GM23248 (cell line): ENCODE measurements at regions not wholly inside any gene's neighbourhood (a gene's known extent, or its start where the extent isn't known, plus 50 kb on each side); places are given as distances from the start of the nearest gene placed in this dataset.
A peak's percentile ranks its signal among the peaks of the same experiment; 100 is the strongest.

ENCODE experiments used
- DNase-seq: peaks from one replicate; pipeline ENCODE4 v3.0.0-alpha.2; 2015
- H2AFZ ChIP-seq: fragments of 200-600 bp; sonication (generic); 2 replicates; pipeline ENCODE4 v1.6.1; 2016; ENCODE audit warnings: antibody characterized with exemption
- H3F3A ChIP-seq: fragments of 200-600 bp; sonication (generic); 2 replicates; pipeline ENCODE4 v1.6.1; 2016; ENCODE audit warnings: mild to moderate bottlenecking, antibody characterized with exemption, mixed run types; ENCODE audit not compliant: insufficient read depth
- H3K27ac ChIP-seq: fragments of 200-600 bp; sonication (generic); 2 replicates; pipeline ENCODE4 v1.5.1; 2016; ENCODE audit warnings: mild to moderate bottlenecking
- H3K27me3 ChIP-seq: fragments of 200-600 bp; sonication (generic); replicated peaks from 2 replicates; pipeline ENCODE4 v1.6.1; 2016; ENCODE audit warnings: mild to moderate bottlenecking; ENCODE audit not compliant: insufficient read depth
- H3K36me3 ChIP-seq: fragments of 200-600 bp; sonication (generic); 2 replicates; pipeline ENCODE4 v1.6.1; 2016; ENCODE audit warnings: low read depth, mild to moderate bottlenecking
- H3K4me1 ChIP-seq: fragments of 200-600 bp; sonication (generic); 2 replicates; pipeline ENCODE4 v1.6.1; 2016; ENCODE audit warnings: mild to moderate bottlenecking; ENCODE audit not compliant: insufficient read depth
- H3K4me2 ChIP-seq: fragments of 200-600 bp; sonication (generic); one replicate; pipeline ENCODE4 v1.6.1; 2016; ENCODE audit warnings: mild to moderate bottlenecking; ENCODE audit not compliant: unreplicated experiment
- H3K4me3 ChIP-seq: fragments of 200-600 bp; sonication (generic); 2 replicates; pipeline ENCODE4 v1.5.1; 2016; ENCODE audit warnings: mild to moderate bottlenecking
- H3K79me2 ChIP-seq: fragments of 200-600 bp; sonication (generic); 2 replicates; pipeline ENCODE4 v1.6.1; 2016; ENCODE audit warnings: mild to moderate bottlenecking; ENCODE audit not compliant: insufficient read depth
- H3K9ac ChIP-seq: fragments of 200-600 bp; sonication (generic); 2 replicates; pipeline ENCODE4 v1.6.1; 2016; ENCODE audit warnings: mild to moderate bottlenecking
- H3K9me2 ChIP-seq: fragments of 200-600 bp; sonication (generic); 2 replicates; pipeline ENCODE4 v1.6.1; 2016; ENCODE audit warnings: mixed run types, mild to moderate bottlenecking, moderate library complexity; ENCODE audit not compliant: insufficient read depth
- H3K9me3 ChIP-seq: fragments of 200-600 bp; sonication (generic); one replicate; pipeline ENCODE4 v1.6.1; 2017; ENCODE audit warnings: low read depth
- H4K20me1 ChIP-seq: fragments of 200-600 bp; sonication (generic); 2 replicates; pipeline ENCODE4 v1.6.0; 2016; ENCODE audit not compliant: insufficient read depth
- EZH2 ChIP-seq: fragments of 200-600 bp; sonication (generic); IDR thresholded peaks from 2 replicates; pipeline ENCODE4 v1.6.1; 2018; ENCODE audit warnings: antibody characterized with exemption, mild to moderate bottlenecking; ENCODE audit not compliant: insufficient read depth, poor library complexity, severe bottlenecking
- EZH2phosphoT487 ChIP-seq: fragments of 200-600 bp; sonication (generic); IDR thresholded peaks from 2 replicates; pipeline ENCODE4 v1.6.1; 2018; ENCODE audit warnings: antibody characterized with exemption, moderate library complexity, mild to moderate bottlenecking, low read depth; ENCODE audit not compliant: insufficient read depth
- WGBS, 2 experiments: methylation state at CpG; one replicate each; pipeline ENCODE4 v1.1.6; 2015 to 2017; ENCODE audit warnings: low lambda C conversion rate in 2 of 2, low coverage in 1 of 2; ENCODE audit errors: missing lambda C conversion rate in 2 of 2; 5-methylcytosine and 5-hydroxymethylcytosine counted together
- in situ Hi-C: fragments of 300-500 bp; cut with MboI; formaldehyde crosslinking; loops from 2 replicates; pipeline ENCODE4 v1.15.0; 2020

DNA sequence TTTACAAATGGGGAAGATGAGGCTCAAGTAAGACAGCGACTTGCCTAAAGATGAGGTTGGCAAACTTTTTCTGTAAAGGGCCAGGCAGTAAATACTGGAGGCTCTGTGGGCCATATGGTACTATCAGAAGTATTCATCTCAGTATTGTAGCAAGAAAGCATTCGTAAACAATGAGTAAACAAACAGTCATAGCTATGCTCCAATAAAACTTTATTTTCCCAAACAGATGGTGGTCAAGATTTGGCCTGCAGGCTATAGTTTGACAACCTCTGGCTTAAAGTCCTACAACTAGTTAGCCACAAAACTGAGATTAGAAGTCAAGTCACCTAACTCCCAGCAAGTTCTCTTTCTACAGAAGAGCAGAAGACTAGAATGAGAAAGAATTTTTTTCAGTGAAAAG, 177.0 kb upstream of the NECTIN3 start:
- 83 to 88% methylated on average over 2 of the region's 2 CpGs for WGBS, 2 experiments
- H3K79me2 ChIP-seq, result no peaks in the 10 kb centered on the region
- in situ Hi-C loops, result no loop called here

DNA sequence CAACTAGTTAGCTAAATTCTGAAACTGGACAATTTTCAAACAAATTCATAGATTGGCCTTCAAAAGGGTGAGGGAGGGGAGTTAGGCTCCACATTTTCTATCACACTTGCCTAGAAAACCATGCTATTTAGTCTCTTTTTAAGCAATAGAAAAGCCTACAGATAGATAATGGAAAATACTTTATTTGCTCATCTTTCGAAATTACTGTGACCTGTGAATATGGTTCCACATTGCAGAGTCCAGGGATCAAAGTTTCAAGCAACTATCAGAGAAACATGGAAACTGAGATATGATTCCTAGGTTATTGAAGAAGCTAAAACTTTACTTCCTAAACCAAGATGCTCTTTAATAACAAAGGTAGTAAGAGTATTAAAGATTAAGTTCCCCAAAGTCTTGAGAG, 176.6 kb upstream of the NECTIN3 start:
- WGBS, 2 experiments, result 93 to 96% methylated on average over 1 of the region's 1 CpG
- no peak overlapping the region for H3K4me3 ChIP-seq
- H3K79me2 ChIP-seq, result no peaks in the 10 kb centered on the region
- H3K9ac ChIP-seq, result no peak overlapping the region
- H2AFZ ChIP-seq, result no peak overlapping the region
- H3K9me2 ChIP-seq, result no peaks in the 10 kb centered on the region
- H3K9me3 ChIP-seq, result no peaks in the 10 kb centered on the region
- TF ChIP-seq EZH2 (no peak), EZH2phosphoT487 (no peak)
- no peaks in the 10 kb centered on the region for H4K20me1 ChIP-seq
- H3K4me2 ChIP-seq, result no peak overlapping the region
- in situ Hi-C loops, result no loop called here
- H3K27me3 ChIP-seq, result no peaks in the 10 kb centered on the region
- H3K4me1 ChIP-seq, result no peaks in the 10 kb centered on the region
- H3F3A ChIP-seq, result no peaks in the 10 kb centered on the region
- DNase-seq, result no peak
- H3K27ac ChIP-seq, result no peak overlapping the region
- H3K36me3 ChIP-seq, result no peaks in the 10 kb centered on the region

More for the DNA sequence above, 177.0 kb upstream of the NECTIN3 start:
- H3F3A ChIP-seq, result no peaks in the 10 kb centered on the region
- H3K4me2 ChIP-seq, result no peak overlapping the region
- no peak for DNase-seq
- no peaks in the 10 kb centered on the region for H3K27me3 ChIP-seq
- H3K4me1 ChIP-seq, result no peaks in the 10 kb centered on the region
- no peak overlapping the region for H3K4me3 ChIP-seq
- H3K9ac ChIP-seq, result no peak overlapping the region
- H3K9me2 ChIP-seq, result no peaks in the 10 kb centered on the region
- H3K9me3 ChIP-seq, result no peaks in the 10 kb centered on the region
- H4K20me1 ChIP-seq, result no peaks in the 10 kb centered on the region
- TF ChIP-seq EZH2, result no peak
- no peak for TF ChIP-seq EZH2phosphoT487
- H2AFZ ChIP-seq, result no peak overlapping the region
- H3K36me3 ChIP-seq, result no peaks in the 10 kb centered on the region
- H3K27ac ChIP-seq, result no peak overlapping the region

DNA sequence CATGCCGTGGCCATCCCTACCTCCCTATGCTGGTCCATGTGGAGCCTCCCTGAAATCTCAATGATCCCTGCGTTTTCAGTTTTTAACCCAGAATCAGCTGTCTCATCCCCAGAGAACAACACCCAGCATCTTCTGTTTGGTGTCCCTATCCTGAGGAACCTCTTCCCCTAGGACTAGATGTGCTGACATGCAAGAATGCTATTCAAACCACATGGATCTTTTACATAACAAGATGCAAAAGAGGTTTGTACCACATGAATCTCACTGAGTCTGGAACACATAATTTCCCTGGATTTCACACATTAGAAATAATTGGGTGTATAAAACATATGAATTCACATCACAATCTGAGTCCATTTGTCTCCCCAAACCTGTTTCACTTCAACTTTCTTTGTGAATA, 174.6 kb upstream of the NECTIN3 start:
- TF ChIP-seq EZH2, result no peak
- Histone ChIP-seq H3K9me3 (no peaks in the 10 kb centered on the region), H3K4me1 (peaks cover 4% of the 10 kb centered on the region; the same call in 1 of the 2 replicates), H3K27ac (no peak overlapping the region), H2AFZ (no peak overlapping the region), H3K27me3 (no peaks in the 10 kb centered on the region), H3K9me2 (no peaks in the 10 kb centered on the region), H4K20me1 (no peaks in the 10 kb centered on the region), H3F3A (no peaks in the 10 kb centered on the region), H3K79me2 (no peaks in the 10 kb centered on the region), H3K4me3 (no peak overlapping the region), H3K9ac (no peak overlapping the region), H3K4me2 (no peak overlapping the region), H3K36me3 (no peaks in the 10 kb centered on the region)
- no peak for DNase-seq
- WGBS, 2 experiments, result 88 to 93% methylated on average over 2 of the region's 2 CpGs
- in situ Hi-C loops, result no loop called here

DNA sequence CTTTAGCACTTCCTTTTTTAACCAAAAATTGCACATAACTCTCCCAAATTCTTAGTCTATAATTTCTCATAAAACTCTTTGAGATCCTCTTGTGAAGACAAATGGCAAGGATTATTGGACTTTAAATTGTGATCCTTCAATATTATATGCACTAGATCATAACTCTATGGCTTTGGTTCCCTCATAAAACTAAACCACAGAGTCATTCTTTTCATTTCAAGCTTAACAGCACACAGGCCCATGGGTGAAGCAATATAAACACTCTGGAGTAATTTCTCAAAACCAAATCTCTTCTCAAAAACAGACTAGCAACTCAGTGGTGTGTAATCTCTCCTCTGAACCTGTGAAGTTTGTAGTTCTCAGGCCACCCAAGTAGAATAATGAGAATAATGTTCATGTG, 171.0 kb upstream of the NECTIN3 start:
- no peaks in the 10 kb centered on the region for H3F3A ChIP-seq
- H3K9me3 ChIP-seq, result no peaks in the 10 kb centered on the region
- no peaks in the 10 kb centered on the region for H3K79me2 ChIP-seq
- H3K27ac ChIP-seq, result no peak overlapping the region
- in situ Hi-C loops, result no loop called here
- no peaks in the 10 kb centered on the region for H3K9me2 ChIP-seq
- H3K27me3 ChIP-seq, result no peaks in the 10 kb centered on the region
- no peak overlapping the region for H2AFZ ChIP-seq
- H3K4me1 ChIP-seq, result peaks cover 4% of the 10 kb centered on the region; the same call in 1 of the 2 replicates
- H3K4me2 ChIP-seq, result no peak overlapping the region
- no peaks in the 10 kb centered on the region for H4K20me1 ChIP-seq
- no peak overlapping the region for H3K9ac ChIP-seq
- TF ChIP-seq EZH2phosphoT487, result peak; percentile 87; the same call in 1 of the 2 replicates
- TF ChIP-seq EZH2, result no peak
- no peaks in the 10 kb centered on the region for H3K36me3 ChIP-seq
- H3K4me3 ChIP-seq, result no peak overlapping the region
- DNase-seq, result peak; percentile 55

DNA sequence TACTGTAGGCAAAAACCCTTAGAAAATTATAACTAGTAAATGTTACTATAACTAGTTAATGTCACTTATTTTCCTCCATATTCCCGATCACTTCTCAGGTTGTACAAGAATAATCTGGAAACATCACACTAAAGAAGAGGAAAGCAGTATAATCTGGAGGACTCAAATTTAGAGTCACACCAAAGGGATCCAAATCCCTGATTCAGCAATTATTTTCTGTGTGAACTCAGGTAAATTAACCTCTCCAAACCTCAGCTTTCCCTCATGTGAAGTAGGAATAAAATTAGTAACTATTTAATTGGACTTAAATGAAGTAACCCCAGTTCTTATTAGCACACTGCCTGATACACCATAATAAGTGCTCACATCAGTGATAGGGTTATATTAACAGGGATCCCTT, 170.1 kb upstream of the NECTIN3 start:
- H3K79me2 ChIP-seq, result no peaks in the 10 kb centered on the region
- no peaks in the 10 kb centered on the region for H4K20me1 ChIP-seq
- no peaks in the 10 kb centered on the region for H3K9me2 ChIP-seq
- no peak overlapping the region for H3K4me3 ChIP-seq
- no peak overlapping the region for H2AFZ ChIP-seq
- WGBS, 2 experiments, result 59 to 75% methylated on average over 1 of the region's 1 CpG
- no peak overlapping the region for H3K4me2 ChIP-seq
- no peak overlapping the region for H3K27ac ChIP-seq
- H3K27me3 ChIP-seq, result no peaks in the 10 kb centered on the region
- H3K9me3 ChIP-seq, result no peaks in the 10 kb centered on the region
- no peak overlapping the region for H3K9ac ChIP-seq
- in situ Hi-C loops, result no loop called here
- no peak for DNase-seq
- peaks cover 4% of the 10 kb centered on the region; the same call in 1 of the 2 replicates for H3K4me1 ChIP-seq
- TF ChIP-seq EZH2phosphoT487, result no peak
- no peak for TF ChIP-seq EZH2
- no peaks in the 10 kb centered on the region for H3K36me3 ChIP-seq
- H3F3A ChIP-seq, result no peaks in the 10 kb centered on the region
